ENCODE measurements at regions not wholly inside any gene's neighbourhood (a gene's known extent, or its start where the extent isn't known, plus 50 kb on each side); places are given as distances from the start of the nearest gene placed in this dataset.

DNA sequence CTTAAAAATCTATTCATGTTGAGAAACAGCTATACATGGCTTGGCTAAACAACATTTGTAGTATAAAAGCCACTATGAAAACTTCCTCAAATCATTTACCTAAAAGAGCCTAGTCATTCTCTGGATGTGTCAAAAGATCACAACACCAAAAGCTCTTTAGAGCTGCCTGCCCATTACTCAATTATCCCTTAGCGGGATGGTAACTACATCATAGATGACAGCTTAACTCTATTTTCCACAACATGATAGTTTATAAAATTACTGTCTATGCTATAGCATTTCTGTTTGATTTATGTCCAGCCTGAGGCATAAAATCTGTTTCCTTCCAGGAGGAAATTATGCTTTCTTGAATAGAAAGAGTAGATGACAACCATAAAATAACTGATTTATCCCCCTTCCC, 777.6 kb upstream of the HS3ST5 start:
- DNase-seq (ENCODE audit: low read depth), result no peak
- no peak overlapping the region for H3K4me3 ChIP-seq (ENCODE audit: low read depth, low read length)
- TF ChIP-seq, protein P1, sequence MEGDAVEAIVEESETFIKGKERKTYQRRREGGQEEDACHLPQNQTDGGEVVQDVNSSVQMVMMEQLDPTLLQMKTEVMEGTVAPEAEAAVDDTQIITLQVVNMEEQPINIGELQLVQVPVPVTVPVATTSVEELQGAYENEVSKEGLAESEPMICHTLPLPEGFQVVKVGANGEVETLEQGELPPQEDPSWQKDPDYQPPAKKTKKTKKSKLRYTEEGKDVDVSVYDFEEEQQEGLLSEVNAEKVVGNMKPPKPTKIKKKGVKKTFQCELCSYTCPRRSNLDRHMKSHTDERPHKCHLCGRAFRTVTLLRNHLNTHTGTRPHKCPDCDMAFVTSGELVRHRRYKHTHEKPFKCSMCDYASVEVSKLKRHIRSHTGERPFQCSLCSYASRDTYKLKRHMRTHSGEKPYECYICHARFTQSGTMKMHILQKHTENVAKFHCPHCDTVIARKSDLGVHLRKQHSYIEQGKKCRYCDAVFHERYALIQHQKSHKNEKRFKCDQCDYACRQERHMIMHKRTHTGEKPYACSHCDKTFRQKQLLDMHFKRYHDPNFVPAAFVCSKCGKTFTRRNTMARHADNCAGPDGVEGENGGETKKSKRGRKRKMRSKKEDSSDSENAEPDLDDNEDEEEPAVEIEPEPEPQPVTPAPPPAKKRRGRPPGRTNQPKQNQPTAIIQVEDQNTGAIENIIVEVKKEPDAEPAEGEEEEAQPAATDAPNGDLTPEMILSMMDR (IDR thresholded peaks at IDR 0.05; ENCODE audit: insufficient read depth, low read depth, low read length), result no peak

GRCh38 chr6:115091461-115091860, 748.6 kb upstream of the HS3ST5 start:
- no peak overlapping the region for H3K4me3 ChIP-seq (ENCODE audit: low read depth, low read length)

GRCh38 chr6:115078555-115078954, 735.7 kb upstream of the HS3ST5 start:
- TF ChIP-seq, protein P1 (IDR thresholded peaks at IDR 0.05; ENCODE audit: insufficient read depth, low read depth, low read length), result no peak
- DNase-seq (ENCODE audit: low read depth), result no peak
- no peak overlapping the region for H3K4me3 ChIP-seq (ENCODE audit: low read depth, low read length)

More at GRCh38 chr6:115091461-115091860, 748.6 kb upstream of the HS3ST5 start:
- TF ChIP-seq, protein P1 (IDR thresholded peaks at IDR 0.05; ENCODE audit: insufficient read depth, low read depth, low read length), result no peak
- DNase-seq (ENCODE audit: low read depth), result no peak

DNA sequence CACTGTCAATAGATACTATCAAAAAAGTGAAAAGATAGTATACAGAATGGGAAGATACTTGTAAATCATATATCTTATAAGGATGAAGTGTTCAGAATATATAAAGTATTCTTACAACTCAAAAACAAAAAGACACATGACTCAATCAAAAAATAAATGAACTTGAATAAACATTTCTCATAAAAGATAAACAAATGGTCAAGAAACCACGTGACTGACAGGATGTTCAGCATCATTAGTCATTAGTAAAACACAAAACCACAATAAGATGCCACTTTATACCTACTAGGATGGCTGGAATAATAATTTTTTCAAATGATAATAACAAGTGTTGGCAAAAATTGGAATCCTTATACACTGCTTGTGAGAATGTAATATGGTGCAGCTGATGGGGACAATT, 729.1 kb upstream of the HS3ST5 start:
- no peak overlapping the region for H3K4me3 ChIP-seq (ENCODE audit: low read depth, low read length)
- TF ChIP-seq, protein P1 (IDR thresholded peaks at IDR 0.05; ENCODE audit: insufficient read depth, low read depth, low read length), result no peak
- DNase-seq (ENCODE audit: low read depth), result no peak

GRCh38 chr6:115067690-115068447, 725.0 kb upstream of the HS3ST5 start:
- TF ChIP-seq, protein P1 (IDR thresholded peaks at IDR 0.05; ENCODE audit: insufficient read depth, low read depth, low read length), result no peak

DNA sequence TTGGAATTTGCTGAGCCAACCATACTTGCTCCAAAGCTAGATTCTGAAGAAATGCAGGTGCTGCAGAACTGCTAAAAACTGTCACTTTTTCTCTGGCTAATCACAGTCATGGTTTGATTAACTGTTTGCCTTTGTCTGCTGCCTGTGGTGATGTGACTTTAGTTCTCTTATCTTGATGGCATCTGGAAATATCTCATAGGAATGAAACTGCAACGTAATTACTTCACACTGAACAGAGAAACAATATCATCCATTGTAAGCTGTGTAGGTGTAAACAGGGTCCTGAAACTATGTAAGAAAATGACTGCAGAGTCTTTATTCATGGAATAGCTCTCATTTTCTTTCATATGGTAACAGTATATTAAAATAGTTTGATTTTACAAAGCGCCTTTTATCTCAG, 721.9 kb upstream of the HS3ST5 start:
- DNase-seq (ENCODE audit: low read depth), result no peak
- TF ChIP-seq, protein P1 (IDR thresholded peaks at IDR 0.05; ENCODE audit: insufficient read depth, low read depth, low read length), result no peak

More at GRCh38 chr6:115067690-115068447, 725.0 kb upstream of the HS3ST5 start:
- H3K4me3 ChIP-seq (ENCODE audit: low read depth, low read length), result no peak overlapping the region
- no peak for DNase-seq (ENCODE audit: low read depth)

GRCh38 chr6:115060581-115060980, 717.8 kb upstream of the HS3ST5 start:
- TF ChIP-seq, protein P1 (IDR thresholded peaks at IDR 0.05; ENCODE audit: insufficient read depth, low read depth, low read length), result no peak
- no peak for DNase-seq (ENCODE audit: low read depth)

More for the DNA sequence above, 721.9 kb upstream of the HS3ST5 start:
- H3K4me3 ChIP-seq (ENCODE audit: low read depth, low read length), result no peak overlapping the region

More at GRCh38 chr6:115060581-115060980, 717.8 kb upstream of the HS3ST5 start:
- no peak overlapping the region for H3K4me3 ChIP-seq (ENCODE audit: low read depth, low read length)

Measured in fibroblast of villous mesenchyme (primary cell).